HL-60 (cell line): ENCODE measurements at regions not wholly inside any gene's neighbourhood (a gene's known extent, or its start where the extent isn't known, plus 50 kb on each side); places are given as distances from the start of the nearest gene placed in this dataset.

Source experiments
- CTCF ChIP-seq: IDR thresholded peaks from one replicate; pipeline ENCODE4 v1.5.1; 2011; ENCODE audit warnings: low read length, control low read depth, inconsistent platforms; ENCODE audit not compliant: insufficient read depth
- GABPA ChIP-seq: IDR thresholded peaks from 2 replicates; pipeline ENCODE4 v1.6.1; 2012; ENCODE audit warnings: low read depth
- POLR2AphosphoS5 ChIP-seq: IDR thresholded peaks from 2 replicates; pipeline ENCODE4 v1.6.1; 2012; ENCODE audit warnings: low read depth
- REST ChIP-seq: IDR thresholded peaks from 2 replicates; pipeline ENCODE4 v1.6.1; 2012; ENCODE audit warnings: low read depth; ENCODE audit not compliant: insufficient replicate concordance
- SPI1 ChIP-seq: IDR thresholded peaks from 2 replicates; pipeline ENCODE4 v1.6.1; 2012; ENCODE audit warnings: low read depth, mild to moderate bottlenecking, borderline replicate concordance

- TF ChIP-seq POLR2AphosphoS5 = no peak
- no peak for TF ChIP-seq REST
- TF ChIP-seq CTCF = no peak
- no peak for TF ChIP-seq GABPA
- no peak for TF ChIP-seq SPI1
These were observed 958.3 kb downstream of the GALC start for GRCh38 chr14:87034680-87035079.
